ENCODE measurements at regions not wholly inside any gene's neighbourhood (a gene's known extent, or its start where the extent isn't known, plus 50 kb on each side); places are given as distances from the start of the nearest gene placed in this dataset.

- Histone ChIP-seq H3K27me3 (no peaks in the 10 kb centered on the region), H3K4me2 (no peak overlapping the region), H3K9me3 (no peaks in the 10 kb centered on the region), H3K4me1 (peaks cover 8% of the 10 kb centered on the region; the same call in 1 of the 2 replicates), H3K27ac (no peak overlapping the region), H4K20me1 (no peaks in the 10 kb centered on the region), H3K4me3 (no peak overlapping the region), H3K36me3 (no peaks in the 10 kb centered on the region), H3K9ac (no peak overlapping the region)
- no peak for TF ChIP-seq Cebpa-rat (IDR thresholded peaks at IDR 0.05)
Measured at GRCh38 chr2:164439885-164440284, 181.4 kb downstream of the GRB14 start.

GRCh38 chr2:164439235-164439634, 182.0 kb downstream of the GRB14 start:
- H3K9ac ChIP-seq: no peak overlapping the region
- no peak for TF ChIP-seq Cebpa-rat (IDR thresholded peaks at IDR 0.05)
- no peak overlapping the region for H3K27ac ChIP-seq
- H3K9me3 ChIP-seq: no peaks in the 10 kb centered on the region
- peaks cover 8% of the 10 kb centered on the region; the same call in 1 of the 2 replicates for H3K4me1 ChIP-seq
- no peaks in the 10 kb centered on the region for H3K27me3 ChIP-seq
- H4K20me1 ChIP-seq: no peaks in the 10 kb centered on the region
- no peak overlapping the region for H3K4me3 ChIP-seq
- no peak overlapping the region for H3K4me2 ChIP-seq
- no peaks in the 10 kb centered on the region for H3K36me3 ChIP-seq

GRCh38 chr2:164438490-164439205, 182.6 kb downstream of the GRB14 start:
- H3K27ac ChIP-seq: no peak overlapping the region
- no peak overlapping the region for H3K4me2 ChIP-seq
- H3K9ac ChIP-seq: no peak overlapping the region
- no peak for TF ChIP-seq Cebpa-rat (IDR thresholded peaks at IDR 0.05)
- H3K9me3 ChIP-seq: no peaks in the 10 kb centered on the region
- H3K4me1 ChIP-seq: peaks cover 8% of the 10 kb centered on the region; the same call in 1 of the 2 replicates
- no peaks in the 10 kb centered on the region for H3K36me3 ChIP-seq
- H3K27me3 ChIP-seq: no peaks in the 10 kb centered on the region
- no peaks in the 10 kb centered on the region for H4K20me1 ChIP-seq
- H3K4me3 ChIP-seq: no peak overlapping the region

- Histone ChIP-seq H4K20me1 (no peaks in the 10 kb centered on the region), H3K4me3 (no peak overlapping the region), H3K9me3 (no peaks in the 10 kb centered on the region), H3K4me2 (no peak overlapping the region), H3K9ac (no peak overlapping the region), H3K4me1 (no peaks in the 10 kb centered on the region), H3K27me3 (no peaks in the 10 kb centered on the region), H3K27ac (no peak overlapping the region), H3K36me3 (no peaks in the 10 kb centered on the region)
- no peak for TF ChIP-seq Cebpa-rat (IDR thresholded peaks at IDR 0.05)
Measured at GRCh38 chr2:164436131-164436530, 185.2 kb downstream of the GRB14 start.

GRCh38 chr2:164430166-164430783, 191.0 kb downstream of the GRB14 start:
- Histone ChIP-seq H4K20me1 (no peaks in the 10 kb centered on the region), H3K4me2 (no peak overlapping the region), H3K4me1 (no peaks in the 10 kb centered on the region), H3K36me3 (no peaks in the 10 kb centered on the region), H3K9ac (no peak overlapping the region), H3K4me3 (no peak overlapping the region), H3K27ac (no peak overlapping the region), H3K9me3 (no peaks in the 10 kb centered on the region), H3K27me3 (no peaks in the 10 kb centered on the region)
- TF ChIP-seq Cebpa-rat (IDR thresholded peaks at IDR 0.05): no peak

GRCh38 chr2:164429354-164429753, 191.9 kb downstream of the GRB14 start:
- no peaks in the 10 kb centered on the region for H3K27me3 ChIP-seq
- H3K4me3 ChIP-seq: no peak overlapping the region
- H3K9me3 ChIP-seq: no peaks in the 10 kb centered on the region
- H4K20me1 ChIP-seq: no peaks in the 10 kb centered on the region
- no peak overlapping the region for H3K27ac ChIP-seq
- H3K9ac ChIP-seq: no peak overlapping the region
- H3K4me1 ChIP-seq: no peaks in the 10 kb centered on the region
- no peak for TF ChIP-seq Cebpa-rat (IDR thresholded peaks at IDR 0.05)
- H3K36me3 ChIP-seq: no peaks in the 10 kb centered on the region
- H3K4me2 ChIP-seq: no peak overlapping the region

GRCh38 chr2:164427111-164427510, 194.2 kb downstream of the GRB14 start:
- H3K4me2 ChIP-seq: no peak overlapping the region
- H3K9me3 ChIP-seq: no peaks in the 10 kb centered on the region
- no peak for TF ChIP-seq Cebpa-rat (IDR thresholded peaks at IDR 0.05)
- H3K27me3 ChIP-seq: no peaks in the 10 kb centered on the region
- no peak overlapping the region for H3K4me3 ChIP-seq
- H3K36me3 ChIP-seq: no peaks in the 10 kb centered on the region
- no peak overlapping the region for H3K9ac ChIP-seq
- no peak overlapping the region for H3K27ac ChIP-seq
- H3K4me1 ChIP-seq: no peaks in the 10 kb centered on the region
- no peaks in the 10 kb centered on the region for H4K20me1 ChIP-seq

- H3K9ac ChIP-seq: no peak overlapping the region
- H3K4me2 ChIP-seq: no peak overlapping the region
- H3K27me3 ChIP-seq: no peaks in the 10 kb centered on the region
- no peaks in the 10 kb centered on the region for H3K4me1 ChIP-seq
- no peak overlapping the region for H3K4me3 ChIP-seq
- no peaks in the 10 kb centered on the region for H3K9me3 ChIP-seq
- H3K36me3 ChIP-seq: no peaks in the 10 kb centered on the region
- no peak overlapping the region for H3K27ac ChIP-seq
- H4K20me1 ChIP-seq: no peaks in the 10 kb centered on the region
- no peak for TF ChIP-seq Cebpa-rat (IDR thresholded peaks at IDR 0.05)
Measured at GRCh38 chr2:164420787-164421186, 200.5 kb downstream of the GRB14 start.

- Histone ChIP-seq H4K20me1 (no peaks in the 10 kb centered on the region), H3K27me3 (no peaks in the 10 kb centered on the region), H3K9me3 (no peaks in the 10 kb centered on the region), H3K9ac (no peak overlapping the region), H3K36me3 (no peaks in the 10 kb centered on the region), H3K4me2 (no peak overlapping the region), H3K4me3 (no peak overlapping the region), H3K4me1 (no peaks in the 10 kb centered on the region), H3K27ac (no peak overlapping the region)
- TF ChIP-seq Cebpa-rat (IDR thresholded peaks at IDR 0.05): no peak
Measured at GRCh38 chr2:164412831-164413230, 208.5 kb downstream of the GRB14 start.

GRCh38 chr2:164389411-164389810, 231.9 kb downstream of the GRB14 start:
- Histone ChIP-seq H3K4me3 (no peak overlapping the region), H4K20me1 (no peaks in the 10 kb centered on the region), H3K9me3 (no peaks in the 10 kb centered on the region), H3K4me2 (no peak overlapping the region), H3K27me3 (no peaks in the 10 kb centered on the region), H3K4me1 (no peaks in the 10 kb centered on the region), H3K27ac (no peak overlapping the region), H3K36me3 (no peaks in the 10 kb centered on the region), H3K9ac (no peak overlapping the region)
- no peak for TF ChIP-seq Cebpa-rat (IDR thresholded peaks at IDR 0.05)
